ENCODE measurements at regions not wholly inside any gene's neighbourhood (a gene's known extent, or its start where the extent isn't known, plus 50 kb on each side); places are given as distances from the start of the nearest gene placed in this dataset.

GRCh38 chr20:22447447-22447778 is 137.0 kb downstream of the FOXA2 start:
- no peak for DNase-seq (ENCODE audit: low read depth, low spot score)
- no peak overlapping the region for H3K4me3 ChIP-seq (ENCODE audit: low read length)

GRCh38 chr20:22446613-22447446 is 137.5 kb downstream of the FOXA2 start:
- H3K4me3 ChIP-seq (ENCODE audit: low read length), result no peak overlapping the region
- DNase-seq (ENCODE audit: low read depth, low spot score), result no peak

GRCh38 chr20:22442318-22442717 is 142.1 kb downstream of the FOXA2 start:
- DNase-seq (ENCODE audit: low read depth, low spot score), result no peak
- H3K4me3 ChIP-seq (ENCODE audit: low read length), result no peak overlapping the region

- no peak for DNase-seq (ENCODE audit: low read depth, low spot score)
- H3K4me3 ChIP-seq (ENCODE audit: low read length), result no peak overlapping the region
These were observed 145.4 kb downstream of the FOXA2 start for GRCh38 chr20:22438926-22439325.

- no peak overlapping the region for H3K4me3 ChIP-seq (ENCODE audit: low read length)
- DNase-seq (ENCODE audit: low read depth, low spot score), result no peak
These were observed 146.0 kb downstream of the FOXA2 start for GRCh38 chr20:22438346-22438745.

- H3K4me3 ChIP-seq (ENCODE audit: low read length), result no peak overlapping the region
- no peak for DNase-seq (ENCODE audit: low read depth, low spot score)
These were observed 147.0 kb downstream of the FOXA2 start for GRCh38 chr20:22437354-22437753.

- DNase-seq (ENCODE audit: low read depth, low spot score), result no peak
- H3K4me3 ChIP-seq (ENCODE audit: low read length), result no peak overlapping the region
These were observed 153.0 kb downstream of the FOXA2 start for GRCh38 chr20:22431419-22431818.

- no peak for DNase-seq (ENCODE audit: low read depth, low spot score)
- H3K4me3 ChIP-seq (ENCODE audit: low read length), result no peak overlapping the region
These were observed 153.6 kb downstream of the FOXA2 start for GRCh38 chr20:22430746-22431168.

- DNase-seq (ENCODE audit: low read depth, low spot score), result no peak
- H3K4me3 ChIP-seq (ENCODE audit: low read length), result no peak overlapping the region
These were observed 154.1 kb downstream of the FOXA2 start for GRCh38 chr20:22430154-22430745.

GRCh38 chr20:22429175-22430153 is 154.9 kb downstream of the FOXA2 start:
- no peak for DNase-seq (ENCODE audit: low read depth, low spot score)
- no peak overlapping the region for H3K4me3 ChIP-seq (ENCODE audit: low read length)

GRCh38 chr20:22428051-22428450 is 156.3 kb downstream of the FOXA2 start:
- no peak overlapping the region for H3K4me3 ChIP-seq (ENCODE audit: low read length)
- no peak for DNase-seq (ENCODE audit: low read depth, low spot score)

- no peak for DNase-seq (ENCODE audit: low read depth, low spot score)
- H3K4me3 ChIP-seq (ENCODE audit: low read length), result no peak overlapping the region
These were observed 157.6 kb downstream of the FOXA2 start for GRCh38 chr20:22426772-22427171.

- DNase-seq (ENCODE audit: low read depth, low spot score), result no peak
- H3K4me3 ChIP-seq (ENCODE audit: low read length), result no peak overlapping the region
These were observed 158.8 kb downstream of the FOXA2 start for GRCh38 chr20:22425344-22426295.

GRCh38 chr20:22423190-22423832 is 161.1 kb downstream of the FOXA2 start:
- no peak overlapping the region for H3K4me3 ChIP-seq (ENCODE audit: low read length)
- DNase-seq (ENCODE audit: low read depth, low spot score), result no peak

- DNase-seq (ENCODE audit: low read depth, low spot score), result no peak
- no peak overlapping the region for H3K4me3 ChIP-seq (ENCODE audit: low read length)
These were observed 164.2 kb downstream of the FOXA2 start for GRCh38 chr20:22420116-22420598.

GRCh38 chr20:22418738-22419137 is 165.6 kb downstream of the FOXA2 start:
- no peak for DNase-seq (ENCODE audit: low read depth, low spot score)
- H3K4me3 ChIP-seq (ENCODE audit: low read length), result no peak overlapping the region

- H3K4me3 ChIP-seq (ENCODE audit: low read length), result no peak overlapping the region
- DNase-seq (ENCODE audit: low read depth, low spot score), result no peak
These were observed 170.0 kb downstream of the FOXA2 start for GRCh38 chr20:22414305-22414742.

Measured in Jurkat, Clone E6-1 (cell line).